ENCODE measurements at regions not wholly inside any gene's neighbourhood (a gene's known extent, or its start where the extent isn't known, plus 50 kb on each side); places are given as distances from the start of the nearest gene placed in this dataset.

DNA sequence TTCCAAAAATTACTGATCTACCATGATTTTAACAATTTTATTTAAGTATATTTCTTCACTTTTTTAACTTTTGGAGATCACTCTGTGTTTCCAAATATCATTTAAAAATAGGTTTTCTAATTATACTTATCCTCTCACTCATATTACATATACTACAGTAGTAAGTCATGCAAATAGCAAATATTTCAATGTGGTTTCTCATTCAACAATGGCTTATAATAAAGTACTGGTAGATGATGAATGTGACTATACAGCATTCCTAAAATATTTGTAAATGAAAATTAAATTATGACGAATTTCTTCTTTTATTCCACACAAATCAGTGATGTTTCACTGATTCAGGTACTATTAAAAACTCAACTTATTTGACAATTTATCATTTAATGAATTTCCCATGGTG, 176.3 kb upstream of the MEF2C start:
- TF ChIP-seq, protein P1, sequence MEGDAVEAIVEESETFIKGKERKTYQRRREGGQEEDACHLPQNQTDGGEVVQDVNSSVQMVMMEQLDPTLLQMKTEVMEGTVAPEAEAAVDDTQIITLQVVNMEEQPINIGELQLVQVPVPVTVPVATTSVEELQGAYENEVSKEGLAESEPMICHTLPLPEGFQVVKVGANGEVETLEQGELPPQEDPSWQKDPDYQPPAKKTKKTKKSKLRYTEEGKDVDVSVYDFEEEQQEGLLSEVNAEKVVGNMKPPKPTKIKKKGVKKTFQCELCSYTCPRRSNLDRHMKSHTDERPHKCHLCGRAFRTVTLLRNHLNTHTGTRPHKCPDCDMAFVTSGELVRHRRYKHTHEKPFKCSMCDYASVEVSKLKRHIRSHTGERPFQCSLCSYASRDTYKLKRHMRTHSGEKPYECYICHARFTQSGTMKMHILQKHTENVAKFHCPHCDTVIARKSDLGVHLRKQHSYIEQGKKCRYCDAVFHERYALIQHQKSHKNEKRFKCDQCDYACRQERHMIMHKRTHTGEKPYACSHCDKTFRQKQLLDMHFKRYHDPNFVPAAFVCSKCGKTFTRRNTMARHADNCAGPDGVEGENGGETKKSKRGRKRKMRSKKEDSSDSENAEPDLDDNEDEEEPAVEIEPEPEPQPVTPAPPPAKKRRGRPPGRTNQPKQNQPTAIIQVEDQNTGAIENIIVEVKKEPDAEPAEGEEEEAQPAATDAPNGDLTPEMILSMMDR (IDR thresholded peaks at IDR 0.05 in 8 of 11, conservative IDR thresholded peaks at IDR 0.05 in 3 of 11), result no peak
- TF ChIP-seq POLR2AphosphoS5 (IDR thresholded peaks at IDR 0.05) (no peak), POLR2A (IDR thresholded peaks at IDR 0.05) (no peak)

Data from spleen (tissue), 7 donors.